GM19035 (cell line): ENCODE measurements at regions not wholly inside any gene's neighbourhood (a gene's known extent, or its start where the extent isn't known, plus 50 kb on each side); places are given as distances from the start of the nearest gene placed in this dataset.
"Not testable (repeated sequence)": the region's sequence is repeated elsewhere in the genome, so short reads cannot be mapped to it uniquely, and the experiment has no call there.

Experiments used
- ATAC-seq: cut with Tn5 transposase; IDR thresholded peaks from one replicate; pipeline ENCODE4 v1.9.1; 2021; ENCODE audit not compliant: unreplicated experiment

DNA sequence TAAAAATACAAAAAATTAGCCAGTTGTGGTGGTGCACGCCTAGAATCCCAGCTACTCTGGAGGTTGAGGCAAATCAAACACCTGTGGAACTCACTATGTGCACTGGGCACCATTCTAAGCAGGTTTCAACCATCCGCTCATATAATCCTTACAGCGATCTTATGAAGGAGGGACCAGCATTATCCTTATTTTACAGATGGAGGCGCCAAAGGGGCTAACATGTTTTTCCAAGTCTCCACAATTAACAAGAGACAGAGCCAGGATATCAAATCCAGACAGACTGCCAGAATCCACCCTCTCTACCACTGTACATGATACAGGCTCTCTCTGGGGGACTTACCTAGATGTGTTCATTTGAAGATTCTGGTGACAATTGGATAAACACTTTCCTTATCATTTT is 479.0 kb downstream of the XYLT1 start:
- no peak for ATAC-seq

DNA sequence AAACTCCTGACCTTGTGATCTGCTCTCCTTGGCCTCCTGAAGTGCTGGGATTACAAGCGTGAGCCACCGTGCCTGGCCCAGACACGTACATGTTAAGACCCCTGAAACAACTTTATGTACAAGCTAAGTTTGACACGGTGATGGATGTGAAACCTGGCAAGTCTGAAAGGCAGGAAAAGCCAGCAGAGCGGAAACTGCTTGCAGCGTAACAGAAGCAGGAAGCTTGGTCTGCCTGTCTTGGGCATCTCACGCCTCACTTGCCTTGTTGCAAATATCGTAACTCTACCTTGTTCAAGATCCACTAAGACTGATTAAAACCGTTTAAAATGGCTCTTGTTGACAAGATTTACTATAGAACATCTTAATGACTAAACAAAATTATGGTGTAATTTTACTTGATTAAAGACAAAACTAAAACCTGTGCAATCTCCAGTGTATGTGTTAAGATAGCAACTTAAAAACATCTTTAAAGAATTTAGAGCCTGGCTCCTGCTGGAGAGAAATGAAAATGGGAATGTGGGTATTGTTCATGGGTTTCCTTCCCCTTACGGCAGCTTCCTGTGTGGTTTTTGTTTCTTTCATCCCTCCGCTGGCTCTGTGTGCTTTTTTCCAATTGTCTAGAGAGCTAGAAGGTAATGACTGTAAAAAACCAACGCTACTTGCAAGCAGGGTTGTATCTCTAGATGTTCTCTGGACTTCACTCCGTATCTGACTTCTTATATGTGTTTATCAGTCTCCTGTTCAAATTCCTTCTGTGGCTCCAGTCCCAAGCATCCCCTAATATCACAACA is 477.6 kb downstream of the XYLT1 start:
- no peak for ATAC-seq

DNA sequence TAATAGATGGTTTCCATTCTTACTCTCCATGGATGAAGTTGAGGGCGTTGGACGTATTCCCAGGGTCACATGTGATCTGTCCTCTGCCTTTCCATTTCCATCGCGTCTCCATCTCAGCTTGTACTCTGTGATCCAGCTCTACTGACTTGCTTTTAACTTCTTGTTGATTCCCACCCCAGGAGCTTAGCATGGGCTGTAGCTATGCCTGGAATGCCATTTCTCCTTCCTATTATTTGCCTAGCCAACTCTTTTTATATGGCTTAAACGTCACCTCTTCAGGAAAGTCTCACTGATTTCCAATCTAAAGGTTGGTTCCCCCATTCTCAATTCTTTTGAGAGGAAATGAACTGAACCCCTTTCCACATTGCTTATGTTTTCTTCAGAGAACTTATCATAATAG is 475.9 kb downstream of the XYLT1 start:
- ATAC-seq: no peak

DNA sequence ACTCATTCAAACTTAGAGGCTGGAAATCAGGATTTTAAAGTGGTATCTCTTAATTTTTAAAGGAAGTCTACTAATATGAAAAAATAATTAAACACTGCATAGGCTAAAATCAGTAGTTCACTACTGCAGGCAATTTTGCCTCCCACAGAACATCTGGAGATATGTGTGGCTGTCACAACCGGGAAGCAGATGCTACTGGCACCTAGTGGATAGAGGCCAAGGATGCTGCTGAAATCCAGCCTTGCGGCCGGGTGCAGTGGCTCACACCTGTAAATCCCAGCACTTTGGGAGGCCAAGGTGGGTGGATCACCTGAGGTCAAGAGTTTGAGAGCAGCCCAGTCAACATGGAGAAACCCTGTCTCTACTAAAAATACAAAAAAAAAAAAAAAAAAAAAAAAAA is 473.9 kb downstream of the XYLT1 start:
- ATAC-seq: no peak

DNA sequence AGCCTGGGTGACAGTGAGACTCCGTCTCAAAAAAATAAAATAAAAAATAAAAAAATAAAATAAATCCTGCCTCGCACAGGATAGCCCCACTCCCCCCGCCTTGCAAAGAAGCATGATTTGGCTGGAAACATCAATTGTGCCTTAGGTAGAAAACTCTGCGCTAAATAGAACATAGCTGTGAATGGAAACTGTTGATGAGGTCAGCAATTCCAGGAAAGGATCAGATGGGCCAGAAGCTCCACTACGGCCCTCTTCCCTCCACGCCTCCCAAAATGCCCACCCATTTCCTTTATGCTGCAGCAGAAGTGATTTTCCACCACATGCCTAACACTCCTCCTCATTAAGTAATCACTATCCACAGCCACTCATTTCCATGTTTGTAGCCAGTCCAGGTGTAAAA is 473.4 kb downstream of the XYLT1 start:
- ATAC-seq: no peak

DNA sequence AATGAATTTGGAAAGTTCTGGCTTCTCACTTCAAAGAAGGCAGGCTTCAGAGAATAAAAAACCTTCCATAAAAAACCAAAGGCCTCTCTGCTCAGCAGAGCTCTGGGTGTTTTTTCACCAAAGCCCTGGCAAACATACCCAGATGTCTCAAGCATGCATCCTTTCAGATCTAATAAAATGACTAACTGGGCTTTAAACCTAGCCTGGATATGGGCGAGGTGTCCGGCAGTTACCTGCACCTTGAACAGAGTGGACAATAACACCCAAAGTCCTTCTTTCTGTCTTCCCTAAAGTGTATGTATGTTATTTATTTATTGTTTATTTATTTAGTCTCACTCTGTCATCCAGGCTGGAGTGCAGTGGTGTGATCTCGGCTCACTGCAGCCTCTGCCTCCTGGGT is 469.3 kb downstream of the XYLT1 start:
- ATAC-seq: no peak

DNA sequence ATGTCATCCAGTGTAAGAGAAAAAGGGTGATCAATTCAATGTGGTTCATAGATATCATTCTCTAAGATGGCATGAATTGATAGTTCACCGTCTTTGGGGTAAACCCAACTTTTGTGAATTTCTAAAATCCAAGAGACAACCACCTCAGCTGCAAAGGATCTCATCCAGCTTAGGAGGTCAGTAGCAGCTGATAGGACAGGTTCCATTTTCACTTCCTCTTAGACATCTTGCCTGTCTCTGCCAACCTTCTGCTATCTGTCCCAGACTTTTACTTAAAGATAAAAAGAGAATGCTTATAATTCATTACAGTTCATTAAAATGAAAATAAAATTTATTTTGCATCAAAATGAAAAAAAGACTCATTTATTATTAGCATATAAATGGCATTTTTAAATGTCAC is 468.2 kb downstream of the XYLT1 start:
- no peak for ATAC-seq

DNA sequence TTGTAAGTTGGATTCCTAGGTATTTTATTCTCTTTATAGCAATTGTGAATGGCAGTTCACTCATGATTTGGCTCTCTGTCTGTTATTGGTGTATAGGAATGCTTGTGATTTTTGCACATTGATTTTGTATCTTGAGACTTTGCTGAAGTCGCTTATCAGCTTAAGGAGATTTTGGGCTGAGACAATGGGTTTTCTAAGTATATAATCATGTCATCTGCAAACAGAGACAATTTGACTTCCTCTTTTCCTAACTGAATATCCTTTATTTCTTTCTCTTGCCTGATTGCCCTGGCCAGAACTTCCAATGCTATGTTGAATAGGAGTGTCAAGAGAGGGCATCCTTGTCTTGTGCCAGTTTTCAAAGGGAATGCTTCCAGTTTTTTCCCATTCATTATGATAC is 464.8 kb downstream of the XYLT1 start:
- ATAC-seq: not testable (repeated sequence)

DNA sequence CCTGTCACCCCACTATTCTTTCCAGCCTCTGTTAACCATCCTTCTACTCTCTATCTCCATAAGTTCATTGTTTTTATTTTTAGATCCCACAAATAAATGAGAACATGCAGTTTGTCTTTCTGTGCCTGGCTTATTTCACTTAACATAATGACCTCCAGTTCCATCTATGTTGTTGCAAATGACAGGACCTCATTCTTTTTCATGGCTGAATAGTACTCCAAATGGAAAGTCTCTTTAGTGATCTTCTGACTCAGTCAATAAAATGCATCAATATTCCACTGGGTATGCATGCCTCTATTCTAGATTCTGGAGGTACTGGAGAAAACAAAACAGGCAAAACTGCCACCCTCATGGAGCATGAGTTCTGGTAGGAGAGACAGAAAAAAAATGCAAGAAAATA is 459.0 kb downstream of the XYLT1 start:
- ATAC-seq: no peak

DNA sequence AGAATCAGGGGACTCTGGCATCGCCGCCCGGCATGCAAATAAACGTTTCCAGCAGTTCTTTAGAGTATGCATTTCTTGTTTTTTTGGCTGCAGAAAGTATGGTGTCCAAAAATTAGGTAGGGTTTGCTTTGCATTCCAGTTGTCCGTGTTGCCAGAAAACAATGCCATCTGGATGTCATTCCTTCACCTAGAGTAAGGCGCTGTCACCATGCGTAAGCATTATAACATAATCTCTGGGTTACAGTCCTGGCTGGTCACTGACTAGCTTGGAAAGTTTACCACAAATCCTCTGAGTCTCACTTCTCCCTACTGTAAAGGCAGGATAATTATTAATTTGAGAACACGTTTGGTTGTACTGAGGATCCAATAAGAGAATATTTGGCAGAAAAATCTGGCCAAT is 457.7 kb downstream of the XYLT1 start:
- ATAC-seq: no peak

DNA sequence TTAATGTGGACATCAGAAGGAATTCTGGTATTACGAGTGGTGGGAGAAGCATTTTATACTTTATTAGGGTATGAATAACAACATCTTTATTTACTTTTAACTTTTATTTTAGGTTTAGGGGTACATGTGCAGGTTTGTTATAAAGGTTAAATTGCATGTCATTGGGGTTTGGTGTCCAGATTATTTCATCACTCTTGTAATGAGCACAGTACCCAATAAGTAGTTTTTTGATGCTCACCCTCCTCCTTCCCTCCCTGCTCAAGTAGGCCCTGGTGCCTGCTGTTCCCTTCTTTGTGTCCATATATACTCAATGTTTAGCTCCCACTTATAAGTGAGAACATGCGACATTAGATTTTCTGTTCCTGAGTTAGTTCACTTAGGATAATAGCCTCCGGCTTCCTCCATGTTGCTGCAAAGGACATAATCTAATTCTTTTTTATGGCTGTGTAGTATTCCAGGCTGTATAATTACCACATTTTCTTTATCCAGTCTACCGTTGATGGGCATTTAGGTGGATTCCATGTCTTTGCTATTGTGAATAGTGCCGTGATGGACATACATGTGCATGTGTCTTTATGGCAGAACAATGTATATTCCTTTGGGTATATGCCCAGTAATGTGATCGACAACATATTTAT is 456.2 kb downstream of the XYLT1 start:
- ATAC-seq: no peak

DNA sequence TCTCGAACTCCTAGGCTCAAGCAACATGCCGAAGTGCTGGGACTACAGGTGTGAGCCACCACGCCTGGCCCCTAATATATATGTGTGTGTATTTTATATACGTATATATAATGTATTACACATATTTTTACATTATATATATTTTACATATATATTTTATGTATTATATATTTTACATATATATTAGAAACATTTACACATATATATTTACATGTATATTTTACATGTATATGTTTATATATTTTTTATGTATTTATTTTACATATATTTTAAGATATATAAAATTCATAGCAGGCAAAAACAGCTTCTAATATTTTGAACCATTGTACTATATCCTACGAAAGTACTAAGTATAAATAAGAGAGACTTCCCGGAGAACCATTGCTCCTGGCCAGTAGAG is 455.1 kb downstream of the XYLT1 start:
- ATAC-seq: no peak

DNA sequence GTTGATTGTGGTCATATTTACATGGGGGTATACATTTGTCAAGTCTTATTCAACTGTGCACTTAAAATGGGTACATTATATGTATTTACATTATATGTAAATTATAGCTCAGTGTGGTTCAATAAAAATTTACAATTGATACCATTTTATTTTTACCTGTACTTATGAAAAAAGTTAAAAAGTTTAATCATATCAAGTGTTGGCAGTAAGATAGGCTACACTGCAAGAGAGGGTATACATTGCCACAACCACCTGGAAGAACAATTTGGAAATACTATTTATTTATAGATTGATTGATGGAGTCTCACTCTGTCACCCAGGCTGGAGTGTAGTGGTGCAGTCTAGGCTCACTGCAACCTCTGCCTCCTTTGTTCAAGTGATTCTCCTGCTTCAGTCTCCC is 453.3 kb downstream of the XYLT1 start:
- ATAC-seq: no peak

DNA sequence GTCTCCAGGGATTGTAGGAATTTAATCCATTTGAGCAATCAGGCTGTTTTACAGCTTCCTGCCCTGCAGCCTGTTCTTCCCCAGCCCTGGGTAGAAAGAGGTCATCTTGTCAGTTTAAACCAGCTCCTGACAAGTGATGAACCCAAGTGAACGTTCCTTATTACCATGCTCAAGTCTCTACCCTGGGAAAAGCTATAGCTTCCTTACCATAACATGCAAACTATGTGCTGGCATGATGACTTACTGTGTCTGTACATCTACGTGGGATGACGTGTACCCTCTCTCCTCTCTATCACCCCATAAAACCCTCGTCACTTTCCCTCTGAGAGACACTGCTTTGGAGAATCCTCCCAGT is 452.2 kb downstream of the XYLT1 start:
- ATAC-seq: no peak

DNA sequence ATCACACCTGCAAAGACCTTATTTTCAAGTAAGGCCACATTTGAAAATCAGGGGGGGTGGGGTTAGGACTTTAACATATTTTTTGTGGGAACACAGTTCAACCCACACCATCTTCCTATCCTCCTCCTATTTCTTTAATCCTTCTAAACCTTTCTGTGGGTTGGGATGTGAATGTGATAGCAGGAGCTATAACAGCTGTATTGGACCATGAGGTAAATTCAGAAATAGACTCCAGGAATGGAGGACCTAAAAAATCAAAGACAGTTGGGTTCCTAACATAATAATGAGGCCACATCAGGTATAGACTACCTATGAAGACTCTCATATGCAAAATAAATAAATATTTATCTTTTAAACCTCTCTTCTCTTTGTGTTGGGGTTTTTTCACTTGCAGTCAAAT is 451.4 kb downstream of the XYLT1 start:
- no peak for ATAC-seq

DNA sequence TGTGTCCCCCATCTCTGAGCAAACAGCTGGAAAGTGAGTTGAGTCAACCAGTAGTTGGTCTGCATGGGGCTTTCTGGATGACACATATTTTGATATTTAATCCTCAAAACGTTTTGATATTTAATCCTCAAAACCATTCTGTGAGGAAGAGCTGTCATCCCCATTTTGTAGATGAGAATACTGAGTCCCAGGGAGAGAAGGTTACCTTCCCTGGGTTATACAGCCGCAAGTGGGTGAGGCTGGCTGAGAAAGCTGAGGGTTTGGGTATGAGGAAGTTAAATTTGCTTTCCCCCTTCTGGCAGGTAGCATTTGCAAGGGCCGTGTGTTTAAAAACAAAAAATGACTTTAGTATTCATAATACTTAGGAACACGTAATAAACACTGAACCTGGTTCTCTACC is 447.2 kb downstream of the XYLT1 start:
- no peak for ATAC-seq

DNA sequence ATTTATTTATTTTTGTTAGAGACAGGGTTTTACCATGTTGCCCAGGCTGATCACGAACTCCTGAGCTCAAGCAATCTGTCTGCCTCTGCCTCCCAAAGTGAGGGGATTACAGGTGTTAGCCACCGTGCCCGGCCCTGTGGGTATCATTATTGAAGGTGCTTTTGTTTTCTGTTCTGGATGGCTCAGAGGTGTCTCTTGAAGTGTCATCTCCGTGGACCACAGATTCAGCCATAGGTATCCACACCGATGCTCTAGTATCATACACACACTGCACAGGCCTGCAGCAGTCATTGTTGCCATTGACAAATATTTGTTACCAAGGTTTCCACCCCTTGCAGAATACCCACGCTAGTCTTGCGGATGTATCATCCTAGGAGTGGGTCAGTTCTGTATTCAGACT is 446.2 kb downstream of the XYLT1 start:
- ATAC-seq: no peak

DNA sequence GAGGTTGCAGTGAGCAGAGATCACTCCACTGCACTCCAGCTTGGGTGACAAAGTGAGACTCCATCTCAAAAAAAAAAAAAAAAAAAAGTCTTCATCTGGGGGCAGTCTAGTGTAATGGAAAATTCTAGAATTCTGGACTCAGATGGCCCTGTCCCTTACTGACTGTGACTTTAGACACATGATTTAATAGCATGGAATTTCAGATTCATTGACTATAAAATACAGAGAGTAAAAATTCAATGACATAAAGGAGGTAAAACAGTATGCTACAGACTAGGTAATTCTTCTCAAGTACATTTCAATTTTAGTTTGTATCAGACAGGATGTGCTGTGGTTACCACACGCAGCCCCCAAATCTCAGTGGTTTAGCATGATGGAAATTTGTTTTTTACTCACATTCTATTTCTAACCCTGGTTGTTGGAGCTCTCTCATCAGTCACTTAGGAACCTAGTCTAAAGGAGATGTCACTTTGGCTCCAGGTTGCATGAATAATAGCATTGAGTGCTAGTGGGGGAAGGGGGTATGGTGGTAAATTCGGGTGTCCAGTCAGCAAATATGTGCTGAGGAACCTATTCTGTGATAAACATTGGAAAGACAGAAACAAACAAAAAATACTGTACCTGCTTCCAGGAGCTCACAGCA is 444.0 kb downstream of the XYLT1 start:
- peak; percentile 69 for ATAC-seq

DNA sequence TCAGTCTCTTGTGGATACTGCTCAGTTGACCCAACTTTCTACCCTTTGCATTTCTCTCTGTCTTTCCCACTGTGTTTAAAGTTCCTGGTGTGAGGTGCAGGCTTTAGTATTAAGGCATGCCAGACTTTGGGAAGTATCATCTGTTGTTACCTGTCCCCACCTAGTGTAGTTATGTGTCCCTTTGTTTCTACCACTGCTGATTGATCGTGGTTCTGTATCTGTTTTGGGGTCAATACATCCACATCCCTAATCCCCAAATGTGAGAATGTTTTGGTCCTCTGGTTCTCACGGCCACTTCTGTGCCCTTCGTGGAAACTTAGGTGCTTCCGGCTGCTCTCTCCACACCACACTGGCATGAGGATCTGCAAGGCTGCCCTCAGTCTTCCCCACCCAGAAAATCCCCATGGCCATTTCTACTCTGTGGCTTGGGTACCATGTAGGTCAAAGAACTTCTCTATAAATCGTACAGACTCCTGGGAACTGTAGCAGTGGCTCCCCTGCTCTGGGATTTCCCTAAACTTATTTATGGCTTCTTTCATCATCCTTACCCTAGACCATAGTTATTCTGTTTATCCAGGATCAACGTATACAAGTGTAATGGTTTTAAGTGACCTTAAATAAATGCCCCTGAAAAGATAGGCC is 443.2 kb downstream of the XYLT1 start:
- ATAC-seq: no peak

DNA sequence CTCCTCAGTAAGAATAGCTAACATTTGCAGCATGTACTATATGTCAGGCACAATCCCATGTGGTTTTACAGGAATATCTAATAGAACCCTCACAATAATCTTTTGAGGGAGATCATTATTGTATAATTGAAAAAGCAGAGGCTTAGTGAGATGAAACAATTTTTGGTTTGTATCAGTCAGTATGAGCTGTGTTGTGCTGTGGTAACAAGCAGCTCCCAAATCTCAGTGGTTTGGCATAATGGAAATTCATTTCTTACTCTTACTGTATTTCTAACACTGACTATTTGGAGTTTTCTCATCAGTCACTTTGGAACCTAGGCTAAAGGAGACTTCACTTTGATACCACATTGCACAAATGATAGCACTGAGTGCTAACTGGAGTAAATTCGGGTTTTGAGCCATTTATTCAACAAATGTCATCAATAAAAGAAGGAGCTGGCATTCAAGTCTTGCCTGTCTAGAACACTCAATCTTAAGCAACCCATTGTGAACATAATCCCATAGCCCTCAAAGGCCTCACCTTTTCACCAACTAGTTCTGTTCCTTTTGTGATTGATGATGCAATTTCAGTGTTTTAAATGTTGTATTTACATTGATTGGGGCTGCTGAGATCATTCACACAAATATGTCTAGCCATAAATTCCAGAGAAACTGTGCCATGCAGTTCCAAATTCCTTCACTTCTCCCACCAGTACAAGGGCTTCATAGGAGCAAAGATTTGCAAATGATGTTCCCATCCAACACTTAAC is 441.0 kb downstream of the XYLT1 start:
- no peak for ATAC-seq
